ENCODE measurements at regions not wholly inside any gene's neighbourhood (a gene's known extent, or its start where the extent isn't known, plus 50 kb on each side); places are given as distances from the start of the nearest gene placed in this dataset.
A peak's percentile ranks its signal among the peaks of the same experiment; 100 is the strongest.

DNA sequence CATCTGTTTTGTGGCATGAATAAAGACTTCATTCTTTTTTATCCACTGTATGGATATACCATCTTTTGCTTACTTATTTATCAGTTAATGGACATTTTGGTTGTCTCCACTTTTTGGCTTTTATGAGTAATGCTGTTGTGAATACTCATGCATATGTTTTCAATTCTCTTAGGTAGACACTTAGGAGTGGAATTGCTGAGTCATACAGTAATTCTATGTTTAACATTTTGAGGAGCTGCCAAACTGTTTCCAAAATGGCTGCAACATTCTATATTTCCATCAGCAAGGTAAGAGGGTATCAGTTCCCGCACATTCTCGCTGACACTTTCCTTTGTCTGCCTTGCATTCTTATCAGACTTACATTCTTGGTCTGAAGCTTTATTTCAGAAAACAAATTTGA is 191.1 kb downstream of the WNT5A start (continued):
- TF ChIP-seq ATF2 (CRISPR knock-in tag; IDR thresholded peaks at IDR 0.05): no peak
- TF ChIP-seq TRIM24 (IDR thresholded peaks at IDR 0.05): no peak
- TF ChIP-seq ZNF444 (CRISPR knock-in tag; IDR thresholded peaks at IDR 0.05): no peak
- TF ChIP-seq KLF6 (CRISPR knock-in tag; IDR thresholded peaks at IDR 0.05; ENCODE audit: borderline replicate concordance): no peak
- no peak for TF ChIP-seq TEAD1 (CRISPR knock-in tag; IDR thresholded peaks at IDR 0.05)
- TF ChIP-seq SIN3B (IDR thresholded peaks at IDR 0.05; ENCODE audit: low read depth): no peak
- no peak for TF ChIP-seq FOSL1 (tag; conservative IDR thresholded peaks at IDR 0.05)
- TF ChIP-seq SMC3 (conservative IDR thresholded peaks at IDR 0.05; ENCODE audit: insufficient read depth, low read depth, low read length): no peak
- TF ChIP-seq ILF3 (IDR thresholded peaks at IDR 0.05; ENCODE audit: borderline replicate concordance): no peak
- TF ChIP-seq MAFG (tag; conservative IDR thresholded peaks at IDR 0.05): peak; percentile 55
- no peak for TF ChIP-seq EZH2 (IDR thresholded peaks at IDR 0.05; ENCODE audit: borderline replicate concordance, low read depth, low read length)
- no peak for TF ChIP-seq MTF1 (CRISPR knock-in tag; IDR thresholded peaks at IDR 0.05; ENCODE audit: borderline replicate concordance)
- 0 out of 2 replicates have a peak, but pooled peaks have one; percentile 17 for TF ChIP-seq NFE2L1 (tag; IDR thresholded peaks at IDR 0.05; ENCODE audit: borderline replicate concordance, low read depth)
- no peak for TF ChIP-seq ATF7 (IDR thresholded peaks at IDR 0.05)
- TF ChIP-seq, protein P1, sequence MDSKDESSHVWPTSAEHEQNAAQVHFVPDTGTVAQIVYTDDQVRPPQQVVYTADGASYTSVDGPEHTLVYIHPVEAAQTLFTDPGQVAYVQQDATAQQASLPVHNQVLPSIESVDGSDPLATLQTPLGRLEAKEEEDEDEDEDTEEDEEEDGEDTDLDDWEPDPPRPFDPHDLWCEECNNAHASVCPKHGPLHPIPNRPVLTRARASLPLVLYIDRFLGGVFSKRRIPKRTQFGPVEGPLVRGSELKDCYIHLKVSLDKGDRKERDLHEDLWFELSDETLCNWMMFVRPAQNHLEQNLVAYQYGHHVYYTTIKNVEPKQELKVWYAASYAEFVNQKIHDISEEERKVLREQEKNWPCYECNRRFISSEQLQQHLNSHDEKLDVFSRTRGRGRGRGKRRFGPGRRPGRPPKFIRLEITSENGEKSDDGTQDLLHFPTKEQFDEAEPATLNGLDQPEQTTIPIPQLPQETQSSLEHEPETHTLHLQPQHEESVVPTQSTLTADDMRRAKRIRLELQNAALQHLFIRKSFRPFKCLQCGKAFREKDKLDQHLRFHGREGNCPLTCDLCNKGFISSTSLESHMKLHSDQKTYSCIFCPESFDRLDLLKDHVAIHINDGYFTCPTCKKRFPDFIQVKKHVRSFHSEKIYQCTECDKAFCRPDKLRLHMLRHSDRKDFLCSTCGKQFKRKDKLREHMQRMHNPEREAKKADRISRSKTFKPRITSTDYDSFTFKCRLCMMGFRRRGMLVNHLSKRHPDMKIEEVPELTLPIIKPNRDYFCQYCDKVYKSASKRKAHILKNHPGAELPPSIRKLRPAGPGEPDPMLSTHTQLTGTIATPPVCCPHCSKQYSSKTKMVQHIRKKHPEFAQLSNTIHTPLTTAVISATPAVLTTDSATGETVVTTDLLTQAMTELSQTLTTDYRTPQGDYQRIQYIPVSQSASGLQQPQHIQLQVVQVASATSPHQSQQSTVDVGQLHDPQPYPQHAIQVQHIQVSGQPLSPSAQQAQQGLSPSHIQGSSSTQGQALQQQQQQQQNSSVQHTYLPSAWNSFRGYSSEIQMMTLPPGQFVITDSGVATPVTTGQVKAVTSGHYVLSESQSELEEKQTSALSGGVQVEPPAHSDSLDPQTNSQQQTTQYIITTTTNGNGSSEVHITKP (IDR thresholded peaks at IDR 0.05; ENCODE audit: partially characterized antibody): no peak
- peak; percentile 34; the same call in 1 of the 2 replicates for TF ChIP-seq NFE2 (IDR thresholded peaks at IDR 0.05; ENCODE audit: low read depth)
